ENCODE measurements at regions not wholly inside any gene's neighbourhood (a gene's known extent, or its start where the extent isn't known, plus 50 kb on each side); places are given as distances from the start of the nearest gene placed in this dataset.

DNA sequence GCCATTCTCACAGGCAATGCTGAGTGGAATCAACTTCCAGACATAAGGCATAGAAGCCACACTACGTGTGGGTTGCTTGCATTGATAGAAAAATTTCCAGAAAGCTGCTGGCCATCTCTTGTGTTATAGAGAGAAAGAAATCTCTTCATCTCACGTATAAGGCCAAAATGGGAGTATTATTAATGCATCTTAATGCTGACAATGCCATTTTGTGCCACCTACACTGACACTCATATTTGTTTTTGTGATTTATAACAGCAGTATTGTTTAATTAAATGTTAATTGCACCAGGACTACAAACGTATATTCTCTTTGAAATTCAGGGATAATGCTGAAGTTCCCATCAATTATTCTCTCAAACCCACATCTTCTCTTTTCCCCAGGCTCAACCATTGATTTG is 56.1 kb upstream of the TMEM132D start:
- no peak for TF ChIP-seq POLR2A (IDR thresholded peaks at IDR 0.05; ENCODE audit: low read depth, low read length)
- no peak for TF ChIP-seq POLR2AphosphoS5 (IDR thresholded peaks at IDR 0.05; ENCODE audit: low read depth, low read length)
- TF ChIP-seq TAF1 (IDR thresholded peaks at IDR 0.05; ENCODE audit: borderline replicate concordance, low read depth, low read length) = no peak
